ENCODE measurements at regions not wholly inside any gene's neighbourhood (a gene's known extent, or its start where the extent isn't known, plus 50 kb on each side); places are given as distances from the start of the nearest gene placed in this dataset.

DNA sequence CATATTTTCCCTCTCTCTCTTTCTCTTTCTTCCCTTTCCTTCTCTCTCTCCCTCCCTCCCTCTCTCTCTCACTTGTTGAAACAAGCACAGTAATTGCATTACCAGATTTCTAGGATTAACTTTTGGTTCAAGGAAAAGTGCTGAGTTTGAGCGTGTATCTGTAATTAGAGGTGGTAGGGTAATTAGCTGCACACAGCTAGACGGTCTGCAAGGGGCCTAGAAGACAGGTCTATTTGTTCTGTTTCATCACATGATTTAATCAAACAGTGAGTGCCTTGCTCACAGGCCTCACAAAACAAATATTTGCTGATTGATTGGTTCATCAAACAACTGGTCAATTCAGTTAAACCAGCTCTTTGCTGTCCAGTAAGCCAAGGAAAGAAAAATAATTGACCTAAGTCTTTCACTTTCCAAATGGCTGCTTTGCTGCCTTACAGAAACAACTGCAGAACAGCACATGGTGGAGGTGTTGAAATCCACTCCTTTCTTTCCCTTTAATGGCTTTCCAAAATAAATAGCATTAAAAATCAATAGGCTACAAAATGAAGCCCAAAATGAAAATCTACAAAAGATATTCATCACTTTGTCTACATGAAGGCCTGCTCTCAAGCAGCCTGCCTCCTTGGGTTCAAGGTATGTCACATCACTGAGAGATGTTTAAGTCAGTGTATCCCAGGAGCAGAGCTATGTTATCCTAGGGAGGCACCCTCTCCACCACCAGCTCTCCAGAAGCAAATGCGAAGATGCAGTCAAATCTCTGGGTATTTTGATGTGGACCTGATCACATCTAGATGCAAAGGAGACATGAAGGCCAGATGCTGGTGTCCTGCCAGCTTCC, 264.4 kb upstream of the SIX2 start:
- DNase-seq: no peak

GRCh38 chr2:45272549-45273265, 263.5 kb upstream of the SIX2 start:
- no peak for DNase-seq

GRCh38 chr2:45269149-45269793, 260.0 kb upstream of the SIX2 start:
- DNase-seq: no peak

DNA sequence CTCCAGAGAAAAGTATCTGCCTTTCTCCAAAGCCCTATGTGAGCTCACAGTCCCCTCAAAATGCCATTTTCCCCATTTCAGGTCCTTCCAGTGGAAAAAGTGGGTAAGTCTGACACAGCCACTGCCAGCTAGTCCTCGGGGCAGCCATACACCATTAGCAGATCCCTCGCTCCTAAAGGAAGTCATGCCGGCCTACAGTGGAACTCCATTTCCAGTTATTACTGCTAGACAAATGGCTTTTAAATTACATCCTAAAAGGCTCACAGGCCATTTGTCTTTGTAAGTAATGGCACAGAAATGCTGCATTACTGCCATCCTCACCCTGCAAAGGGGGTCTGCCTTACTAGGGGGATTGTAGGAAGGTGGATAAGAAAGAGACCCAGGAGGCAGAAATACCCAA, 259.4 kb upstream of the SIX2 start:
- DNase-seq: no peak

DNA sequence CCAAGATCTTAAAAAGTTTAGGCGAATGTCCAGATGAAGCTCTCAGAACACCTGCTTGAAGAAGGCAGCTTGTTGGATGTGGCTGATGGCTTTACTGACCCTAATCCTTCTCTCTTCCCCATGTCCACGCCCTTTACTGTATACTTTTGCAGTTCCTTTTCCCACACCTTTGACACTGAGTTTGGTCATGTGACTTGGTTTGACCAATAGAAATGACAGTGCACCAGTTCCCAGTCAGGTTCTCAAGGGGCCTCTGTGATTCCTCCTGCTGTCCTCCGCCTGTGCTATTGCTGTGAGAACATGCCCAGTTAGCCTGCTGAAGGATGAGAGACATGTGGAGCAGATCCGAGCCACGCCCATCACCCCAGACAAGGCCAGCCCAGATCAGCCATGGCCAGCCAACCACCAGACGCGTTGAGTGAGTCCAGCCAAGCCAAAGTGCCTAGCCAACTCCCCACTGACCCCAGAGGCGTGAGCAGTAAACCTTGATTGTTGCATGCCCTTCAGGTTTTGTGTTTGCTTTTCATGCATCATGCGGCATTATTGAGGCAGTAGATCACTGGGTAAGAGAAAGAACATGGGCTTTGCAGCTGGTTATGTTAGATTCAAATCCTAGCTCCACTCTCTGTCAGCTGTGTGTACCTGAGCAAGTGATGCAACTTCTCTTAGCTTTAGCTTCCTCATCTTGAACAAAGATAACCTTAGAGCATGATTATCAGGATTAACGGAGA, 258.0 kb upstream of the SIX2 start:
- no peak for DNase-seq

GRCh38 chr2:45265336-45265735, 256.1 kb upstream of the SIX2 start:
- no peak for DNase-seq

- no peak for DNase-seq
These were observed 255.3 kb upstream of the SIX2 start for GRCh38 chr2:45264227-45265225.

DNA sequence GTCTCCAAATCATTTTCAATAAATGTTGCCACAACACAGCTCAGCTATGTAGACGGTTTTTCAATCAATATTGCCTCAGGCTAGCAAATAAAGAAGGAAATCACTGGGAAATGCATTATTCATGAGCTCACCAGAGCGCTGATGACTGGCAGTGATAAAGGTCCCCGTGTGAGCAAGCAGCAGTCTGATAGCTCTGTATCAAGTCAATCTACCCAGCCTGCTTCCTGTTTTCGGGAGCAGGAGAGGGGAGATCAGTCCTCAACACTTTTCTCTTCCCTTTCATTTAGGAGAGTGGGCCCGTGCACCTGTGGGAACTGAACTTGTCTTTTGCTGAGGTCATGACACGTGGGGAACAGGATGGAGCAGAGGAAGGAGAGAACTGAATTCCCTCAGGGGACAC, 253.9 kb upstream of the SIX2 start:
- DNase-seq: no peak

GRCh38 chr2:45261746-45262145, 252.5 kb upstream of the SIX2 start:
- no peak for DNase-seq

DNA sequence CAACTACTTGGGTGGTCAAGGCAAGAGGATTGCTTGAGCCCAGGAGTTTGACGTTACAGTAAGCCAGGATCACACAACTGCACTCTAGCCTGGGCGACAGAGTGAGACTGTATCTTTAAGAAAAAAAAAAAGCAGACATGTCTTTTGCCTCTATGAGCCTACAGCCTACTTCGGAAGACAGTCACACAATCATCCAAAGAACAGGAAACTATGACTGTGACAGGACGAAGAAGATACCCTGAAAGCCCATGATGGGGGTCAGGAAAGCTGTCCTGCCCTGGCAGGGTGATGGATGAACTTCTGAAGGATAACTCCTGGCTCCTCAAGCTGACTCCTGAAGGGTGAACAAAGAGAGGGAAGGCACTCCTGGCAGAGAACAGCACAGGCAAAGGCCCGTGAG, 251.7 kb upstream of the SIX2 start:
- no peak for DNase-seq

GRCh38 chr2:45259547-45260160, 250.4 kb upstream of the SIX2 start:
- DNase-seq: no peak

DNA sequence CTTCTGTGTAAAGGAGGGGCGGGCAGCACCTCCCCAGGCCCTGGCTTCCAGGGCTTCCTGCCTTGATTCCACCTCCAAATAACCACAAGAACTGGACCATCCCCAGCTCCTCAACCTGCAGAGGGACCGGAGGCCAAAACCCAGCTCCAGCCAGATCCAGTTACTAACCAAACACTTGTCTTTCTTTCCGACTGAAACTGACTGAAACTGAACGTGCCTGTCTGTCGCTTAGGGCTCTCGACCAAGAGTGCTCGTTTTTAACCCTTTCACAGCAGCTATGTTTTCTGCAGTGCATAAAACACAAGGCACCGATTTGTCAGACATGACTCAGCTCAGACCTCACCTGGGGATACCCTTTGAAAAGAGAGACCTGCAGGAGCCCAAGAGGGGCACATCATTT, 249.9 kb upstream of the SIX2 start:
- DNase-seq: no peak

- no peak for DNase-seq
These were observed 249.1 kb upstream of the SIX2 start for GRCh38 chr2:45258311-45258710.

- no peak for DNase-seq
These were observed 248.6 kb upstream of the SIX2 start for GRCh38 chr2:45257820-45258219.

DNA sequence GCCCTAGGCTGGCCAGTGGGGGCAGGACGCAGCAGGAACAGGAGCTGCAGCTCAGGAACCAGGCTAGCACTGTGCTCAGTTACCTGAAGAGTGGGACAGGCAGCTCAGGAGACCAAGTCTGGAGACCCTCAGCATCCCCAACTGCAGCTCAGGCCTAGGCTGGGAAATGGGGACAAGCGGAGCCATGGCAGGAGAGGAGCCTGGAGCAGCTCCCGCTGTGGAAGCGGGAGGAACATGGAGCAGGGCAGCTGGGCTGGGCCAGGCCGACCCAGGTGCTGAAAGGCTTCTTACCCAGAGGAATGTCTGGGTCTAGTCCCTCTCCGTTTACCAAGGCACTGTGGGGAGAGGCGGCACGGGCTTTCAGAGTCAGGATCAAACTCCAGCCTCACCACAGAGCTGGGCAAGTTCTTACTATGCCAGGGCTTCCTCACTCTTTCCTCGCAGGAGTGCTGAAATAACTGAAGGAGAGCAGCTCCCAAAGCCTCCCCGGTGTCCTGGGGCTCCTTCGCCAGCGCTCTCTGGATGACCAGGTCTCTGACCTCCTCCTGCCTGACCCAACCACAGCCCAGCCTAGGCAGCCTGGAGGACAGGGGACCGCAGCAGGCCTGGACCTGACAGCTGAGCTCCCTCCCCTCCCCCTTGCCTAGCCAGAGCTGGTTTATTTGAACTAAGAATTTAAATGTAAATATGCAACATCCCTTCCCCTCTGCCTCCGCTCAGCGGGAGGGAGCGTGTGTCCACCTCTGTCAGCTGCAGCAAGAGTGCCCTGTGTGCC, 247.8 kb upstream of the SIX2 start:
- DNase-seq: no peak

DNA sequence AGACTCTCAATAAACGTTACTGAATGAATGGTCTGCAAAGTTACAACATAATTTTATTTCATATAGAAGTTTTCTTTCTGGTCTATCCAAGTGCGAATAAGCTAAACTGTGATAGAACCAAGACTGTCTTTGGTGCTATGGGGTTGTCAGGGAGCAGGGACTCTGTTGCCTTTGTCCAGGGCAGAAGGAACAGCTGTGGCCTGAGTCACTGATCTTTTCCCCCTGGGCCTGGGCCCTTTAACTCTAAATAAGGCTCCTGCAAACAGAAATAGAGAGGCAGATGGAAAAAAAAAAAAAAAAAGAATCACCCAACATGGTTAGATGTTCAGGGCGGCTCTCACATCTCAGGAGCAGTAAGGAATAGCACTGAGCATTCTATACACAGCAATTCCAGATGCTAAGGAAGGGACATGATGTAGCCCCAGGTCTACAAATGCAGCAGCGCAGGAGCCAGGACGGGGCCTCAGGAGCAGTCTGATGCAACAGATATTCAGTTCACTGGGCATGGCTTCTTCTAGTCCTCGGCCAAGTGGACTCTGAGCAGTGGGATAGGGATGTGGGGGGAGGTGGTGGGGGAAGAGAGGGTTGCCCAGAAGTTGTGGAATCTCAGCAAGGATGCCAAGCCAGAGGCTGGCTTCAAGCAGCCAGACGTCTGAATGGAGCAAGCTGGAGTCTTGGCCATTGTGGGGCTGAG, 247.1 kb upstream of the SIX2 start:
- DNase-seq: no peak

GRCh38 chr2:45255563-45255962, 246.3 kb upstream of the SIX2 start:
- no peak for DNase-seq

- no peak for DNase-seq
These were observed 244.8 kb upstream of the SIX2 start for GRCh38 chr2:45254025-45254424.

DNA sequence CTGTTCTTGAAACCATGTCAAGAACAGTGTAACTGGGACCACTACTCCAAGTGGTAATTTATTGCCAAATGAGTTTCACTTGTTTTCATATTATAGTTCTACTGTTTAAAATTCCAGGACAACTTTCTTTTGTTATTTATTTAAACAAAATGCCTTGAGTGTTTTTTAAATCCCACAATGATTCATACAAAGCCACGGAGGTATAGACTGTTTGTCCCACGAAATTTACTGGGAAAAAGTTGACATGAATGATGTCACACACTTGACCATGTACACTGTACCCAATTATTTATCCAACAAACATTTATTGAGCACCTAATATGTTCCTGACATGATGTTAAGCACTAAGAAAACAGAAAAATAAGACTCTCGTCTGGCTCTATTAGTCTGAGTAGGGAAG, 243.9 kb upstream of the SIX2 start:
- no peak for DNase-seq

- DNase-seq: no peak
These were observed 240.9 kb upstream of the SIX2 start for GRCh38 chr2:45250176-45250575.

All from SW 1271 (cell line).